IMR-90 (cell line): ENCODE measurements at regions not wholly inside any gene's neighbourhood (a gene's known extent, or its start where the extent isn't known, plus 50 kb on each side); places are given as distances from the start of the nearest gene placed in this dataset.

ENCODE experiments used
- ATAC-seq: fragments of 200-7000 bp; cut with Tn5 transposase; 2 replicates; pipeline ENCODE4 v1.9.1; 2020; ENCODE audit warnings: low read depth, mild to moderate bottlenecking, moderate library complexity
- BruUV-seq: library from RNA; stranded (reverse); fragments of 400-500 nt; replicated peaks from 2 replicates; lab custom pipeline; 2021; lab: Mats Ljungman, UMichigan
- CTCF ChIA-PET: fragments of 300-600 bp; formaldehyde crosslinking; extraction: SDS; loops from one replicate; lab custom pipeline; 2021; ENCODE audit warnings: antibody characterized with exemption; lab: Yijun Ruan, JAX
- POLR2A ChIA-PET: fragments of 300-600 bp; sonication (Branson Sonifier 250); formaldehyde crosslinking; loops from one replicate; lab custom pipeline; 2022; ENCODE audit warnings: antibody characterized with exemption; ENCODE audit not compliant: unreplicated experiment; lab: Charles Lee
- DNase-seq: peaks from one replicate; pipeline ENCODE4 v3.0.0; 2013
- H2AFZ ChIP-seq: replicated peaks from 2 replicates; pipeline ENCODE3; 2013; ENCODE audit warnings: low read length, mild to moderate bottlenecking; ENCODE audit not compliant: poor library complexity
- H2AK5ac ChIP-seq: 2 replicates; pipeline ENCODE4 v1.6.1; 2013; ENCODE audit warnings: low read depth, low read length, inconsistent platforms
- H2AK9ac ChIP-seq: replicated peaks from 2 replicates; pipeline ENCODE3; 2013; ENCODE audit warnings: mild to moderate bottlenecking, low read depth, low read length, moderate library complexity; ENCODE audit not compliant: poor library complexity
- H2BK120ac ChIP-seq: 2 replicates; pipeline ENCODE4 v1.6.1; 2013; ENCODE audit warnings: low read depth, low read length, inconsistent platforms
- H2BK15ac ChIP-seq: 3 replicates; pipeline ENCODE4 v1.6.1; 2013; ENCODE audit warnings: low read depth, low read length, inconsistent platforms
- H2BK20ac ChIP-seq: 2 replicates; pipeline ENCODE4 v1.6.1; 2013; ENCODE audit warnings: low read depth, mild to moderate bottlenecking, inconsistent platforms, low read length, moderate library complexity
- H2BK5ac ChIP-seq: 2 replicates; pipeline ENCODE4 v1.6.1; 2013; ENCODE audit warnings: mild to moderate bottlenecking, low read depth, low read length, inconsistent platforms; ENCODE audit not compliant: poor library complexity, severe bottlenecking
- H3K14ac ChIP-seq: replicated peaks from 2 replicates; pipeline ENCODE4 v1.6.1; 2013; ENCODE audit warnings: low read depth, low read length, inconsistent platforms
- H3K18ac ChIP-seq: 2 replicates; pipeline ENCODE4 v1.6.1; 2013; ENCODE audit warnings: low read depth, low read length, control low read depth
- H3K23ac ChIP-seq: 2 replicates; pipeline ENCODE4 v1.6.1; 2013; ENCODE audit warnings: low read depth, low read length, inconsistent platforms
- H3K27ac ChIP-seq: 2 replicates; pipeline ENCODE4 v1.5.1; 2013; ENCODE audit warnings: mild to moderate bottlenecking, control low read depth, low read length; ENCODE audit not compliant: insufficient read depth
- H3K27me3 ChIP-seq: 2 replicates; pipeline ENCODE4 v1.6.1; 2013; ENCODE audit warnings: low read length; ENCODE audit not compliant: control insufficient read depth, insufficient read depth
- H3K36me3 ChIP-seq: 2 replicates; pipeline ENCODE4 v1.6.1; 2013; ENCODE audit warnings: low read length, mixed read lengths; ENCODE audit not compliant: control insufficient read depth, insufficient read depth
- H3K4ac ChIP-seq: 2 replicates; pipeline ENCODE4 v1.6.1; 2013; ENCODE audit warnings: low read depth, low read length, inconsistent platforms
- H3K4me1 ChIP-seq: 2 replicates; pipeline ENCODE4 v1.6.1; 2013; ENCODE audit warnings: low read length, mixed read lengths; ENCODE audit not compliant: control insufficient read depth, insufficient read depth
- H3K4me2 ChIP-seq: 2 replicates; pipeline ENCODE4 v1.6.1; 2013; ENCODE audit warnings: low read depth, mild to moderate bottlenecking, control low read depth, low read length, moderate library complexity
- H3K4me3 ChIP-seq: 2 replicates; pipeline ENCODE4 v1.5.1; 2013; ENCODE audit warnings: low read depth, mild to moderate bottlenecking, control low read depth, low read length, moderate library complexity; ENCODE audit not compliant: insufficient read depth
- H3K56ac ChIP-seq: 2 replicates; pipeline ENCODE4 v1.6.1; 2013; ENCODE audit warnings: low read length, inconsistent platforms; ENCODE audit not compliant: insufficient read depth; ENCODE audit errors: extremely low read depth
- H3K79me1 ChIP-seq, 2 experiments: 2 replicates each; pipeline ENCODE4 v1.6.1; 2013; ENCODE audit warnings: low read length in 2 of 2, inconsistent platforms in 1 of 2, low read depth in 1 of 2
- H3K9ac ChIP-seq: 2 replicates; pipeline ENCODE4 v1.6.1; 2013; ENCODE audit warnings: low read depth, low read length, control low read depth
- H3K9me1 ChIP-seq: 2 replicates; pipeline ENCODE4 v1.6.1; 2013; ENCODE audit warnings: low read length, inconsistent platforms; ENCODE audit not compliant: insufficient read depth
- H3K9me3 ChIP-seq: 2 replicates; pipeline ENCODE4 v1.6.1; 2013; ENCODE audit warnings: low read length; ENCODE audit not compliant: control insufficient read depth, insufficient read depth
- H4K20me1 ChIP-seq: 2 replicates; pipeline ENCODE4 v1.6.1; 2013; ENCODE audit warnings: low read length, inconsistent platforms; ENCODE audit not compliant: insufficient read depth
- H4K5ac ChIP-seq: 2 replicates; pipeline ENCODE4 v1.6.1; 2013; ENCODE audit warnings: mild to moderate bottlenecking, low read depth, low read length, control low read depth
- H4K8ac ChIP-seq, 2 experiments: 2 replicates each; pipeline ENCODE4 v1.6.1; 2013; ENCODE audit warnings: low read depth in 2 of 2, low read length in 2 of 2, control low read depth in 1 of 2, inconsistent platforms in 1 of 2
- H4K91ac ChIP-seq: 2 replicates; pipeline ENCODE4 v1.6.1; 2013; ENCODE audit warnings: low read depth, low read length, inconsistent platforms; ENCODE audit not compliant: insufficient read depth
- CHD1 ChIP-seq: IDR thresholded peaks from 2 replicates; pipeline ENCODE4 v1.6.1; 2012; ENCODE audit warnings: low read depth, low read length, improper control_type of control experiment
- FOS ChIP-seq: fragments of 150-350 bp; IDR thresholded peaks from 2 replicates; pipeline ENCODE4 v1.6.1; 2016; ENCODE audit warnings: low read depth, low read length
- MAZ ChIP-seq: IDR thresholded peaks from 2 replicates; pipeline ENCODE4 v1.6.1; 2012; ENCODE audit warnings: low read depth, mild to moderate bottlenecking, low read length, improper control_type of control experiment, moderate library complexity, borderline replicate concordance
- POLR2A ChIP-seq: IDR thresholded peaks from 2 replicates; pipeline ENCODE4 v1.6.1; 2012; ENCODE audit warnings: mild to moderate bottlenecking, low read depth, low read length
- RFX5 ChIP-seq: IDR thresholded peaks from 2 replicates; pipeline ENCODE4 v1.8.0; 2012; ENCODE audit warnings: low read depth, mild to moderate bottlenecking, low read length, moderate library complexity
- WGBS, 2 experiments: methylation state at CpG; one replicate each; pipeline versions ENCODE4 v1.1.5 to v1.1.7; 2013; ENCODE audit warnings: missing lambda C conversion rate in 2 of 2; ENCODE audit not compliant: insufficient read length in 1 of 2; ENCODE audit errors: extremely low coverage in 2 of 2; 5-methylcytosine and 5-hydroxymethylcytosine counted together
- dilution Hi-C: fragments of 300-500 bp; cut with HindIII; formaldehyde crosslinking; loops from one replicate; pipeline ENCODE4 v1.14.3; 2018; ENCODE audit warnings: low sequenced_read_pairs; ENCODE audit not compliant: unreplicated experiment
- in situ Hi-C: fragments of 300-500 bp; cut with MboI; formaldehyde crosslinking; loops from 3 replicates; pipeline ENCODE4 v1.14.3; 2019; ENCODE audit warnings: low sequenced_read_pairs, inconsistent platforms, mixed read lengths
- intact Hi-C: fragments of 100-400 bp; cut with micrococcal nuclease; formaldehyde crosslinking; loops from 2 replicates; pipeline ENCODE4 v1.10.0; 2022
- TF ChIP-seq, protein P1 (sequence below): fragments of 150-350 bp; IDR thresholded peaks from 2 replicates; pipeline ENCODE4 v1.6.1; 2017; ENCODE audit warnings: mild to moderate bottlenecking, antibody characterized with exemption, low read length, low read depth

- Histone ChIP-seq H3K4me3 (no peak overlapping the region), H3K9me3 (no peaks in the 10 kb centered on the region), H3K9ac (no peak overlapping the region), H3K27ac (no peak overlapping the region), H4K8ac (no peak overlapping the region), H3K36me3 (no peaks in the 10 kb centered on the region), H2AFZ (no peak overlapping the region), H2AK9ac (no peak overlapping the region), H4K20me1 (no peaks in the 10 kb centered on the region), H3K4me2 (no peak overlapping the region), H3K18ac (no peak overlapping the region), H4K91ac (no peak overlapping the region), H3K14ac (no peak overlapping the region), H3K9me1 (no peaks in the 10 kb centered on the region), H4K5ac (no peak overlapping the region), H3K4ac (no peak overlapping the region), H2BK120ac (no peak overlapping the region), H3K27me3 (no peaks in the 10 kb centered on the region), H3K56ac (no peak overlapping the region), H2AK5ac (no peak overlapping the region), H3K79me1 (no peaks in the 10 kb centered on the region), H2BK20ac (no peak overlapping the region), H3K4me1 (no peaks in the 10 kb centered on the region), H2BK15ac (no peak overlapping the region), H2BK5ac (no peak overlapping the region), H3K23ac (no peak overlapping the region)
- WGBS, 2 experiments = no CpG with 5 or more reads among the region's 1 CpG
- ATAC-seq (no peak), DNase-seq (no peak)
- ChIA-PET POLR2A (no interaction called here), CTCF (no interaction called here)
- in situ Hi-C loops = no loop called here
- no peak for TF ChIP-seq RFX5
- TF ChIP-seq POLR2A = no peak
- TF ChIP-seq, protein P1, sequence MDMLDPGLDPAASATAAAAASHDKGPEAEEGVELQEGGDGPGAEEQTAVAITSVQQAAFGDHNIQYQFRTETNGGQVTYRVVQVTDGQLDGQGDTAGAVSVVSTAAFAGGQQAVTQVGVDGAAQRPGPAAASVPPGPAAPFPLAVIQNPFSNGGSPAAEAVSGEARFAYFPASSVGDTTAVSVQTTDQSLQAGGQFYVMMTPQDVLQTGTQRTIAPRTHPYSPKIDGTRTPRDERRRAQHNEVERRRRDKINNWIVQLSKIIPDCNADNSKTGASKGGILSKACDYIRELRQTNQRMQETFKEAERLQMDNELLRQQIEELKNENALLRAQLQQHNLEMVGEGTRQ = no peak
- TF ChIP-seq FOS = no peak
- no peak for TF ChIP-seq MAZ
- no peak for TF ChIP-seq CHD1
- dilution Hi-C loops = no loop called here
- BruUV-seq = no TSS peak
- intact Hi-C loops = no loop called here
Measured at GRCh38 chr15:91549581-91549980, 303.9 kb upstream of the SLCO3A1 start.
